ENCODE measurements at regions not wholly inside any gene's neighbourhood (a gene's known extent, or its start where the extent isn't known, plus 50 kb on each side); places are given as distances from the start of the nearest gene placed in this dataset.
"Not testable (repeated sequence)": the region's sequence is repeated elsewhere in the genome, so short reads cannot be mapped to it uniquely, and the experiment has no call there.

GRCh38 chr9:39797935-39798334 is 442.5 kb downstream of the SPATA31A1 start:
- DNase-seq (ENCODE audit: low read depth, low spot score), result not testable (repeated sequence)

GRCh38 chr9:39799252-39799651 is 443.8 kb downstream of the SPATA31A1 start:
- DNase-seq (ENCODE audit: low read depth, low spot score); in situ Hi-C loops (cut with HindIII; ENCODE audit: low pct_unique_long_range_greater_than_20kb, low sequenced_read_pairs): not testable (repeated sequence)

More at GRCh38 chr9:39797935-39798334, 442.5 kb downstream of the SPATA31A1 start:
- in situ Hi-C loops (cut with HindIII; ENCODE audit: low pct_unique_long_range_greater_than_20kb, low sequenced_read_pairs), result not testable (repeated sequence)

GRCh38 chr9:39802561-39802960 is 447.1 kb downstream of the SPATA31A1 start:
- DNase-seq (ENCODE audit: low read depth, low spot score); in situ Hi-C loops (cut with HindIII; ENCODE audit: low pct_unique_long_range_greater_than_20kb, low sequenced_read_pairs): not testable (repeated sequence)

GRCh38 chr9:39809401-39810226 is 454.1 kb downstream of the SPATA31A1 start:
- not testable (repeated sequence) for DNase-seq (ENCODE audit: low read depth, low spot score)

GRCh38 chr9:39810401-39810800 is 454.9 kb downstream of the SPATA31A1 start:
- DNase-seq (ENCODE audit: low read depth, low spot score); in situ Hi-C loops (cut with HindIII; ENCODE audit: low pct_unique_long_range_greater_than_20kb, low sequenced_read_pairs): not testable (repeated sequence)

More at GRCh38 chr9:39809401-39810226, 454.1 kb downstream of the SPATA31A1 start:
- in situ Hi-C loops (cut with HindIII; ENCODE audit: low pct_unique_long_range_greater_than_20kb, low sequenced_read_pairs), result not testable (repeated sequence)

GRCh38 chr9:39811615-39812014 is 456.1 kb downstream of the SPATA31A1 start:
- DNase-seq (ENCODE audit: low read depth, low spot score); in situ Hi-C loops (cut with HindIII; ENCODE audit: low pct_unique_long_range_greater_than_20kb, low sequenced_read_pairs): not testable (repeated sequence)

GRCh38 chr9:39828457-39828856 is 473.0 kb downstream of the SPATA31A1 start:
- DNase-seq (ENCODE audit: low read depth, low spot score); in situ Hi-C loops (cut with HindIII; ENCODE audit: low pct_unique_long_range_greater_than_20kb, low sequenced_read_pairs): not testable (repeated sequence)
